HEK293 (cell line): ENCODE measurements at regions not wholly inside any gene's neighbourhood (a gene's known extent, or its start where the extent isn't known, plus 50 kb on each side); places are given as distances from the start of the nearest gene placed in this dataset.

Experiments used
- REPIN1 ChIP-seq: fragments of 450-650 bp; formaldehyde crosslinking; IDR thresholded peaks from 2 replicates; pipeline ENCODE4 v1.5.1; 2017; ENCODE audit warnings: missing biosample characterization, missing genetic modification characterization, low read depth
- ZNF121 ChIP-seq: fragments of 450-650 bp; formaldehyde crosslinking; IDR thresholded peaks from 2 replicates; pipeline ENCODE4 v1.5.1; 2016; ENCODE audit warnings: missing biosample characterization, missing genetic modification characterization
- ZNF174 ChIP-seq: fragments of 450-650 bp; formaldehyde crosslinking; IDR thresholded peaks from 2 replicates; pipeline ENCODE4 v1.5.0; 2017; ENCODE audit warnings: missing biosample characterization, mild to moderate bottlenecking, missing genetic modification characterization
- ZNF24 ChIP-seq: fragments of 450-650 bp; formaldehyde crosslinking; IDR thresholded peaks from 2 replicates; pipeline ENCODE4 v1.5.1; 2016; ENCODE audit warnings: missing biosample characterization, missing genetic modification characterization
- ZNF701 ChIP-seq: fragments of 450-650 bp; formaldehyde crosslinking; IDR thresholded peaks from 2 replicates; pipeline ENCODE4 v1.5.1; 2016; ENCODE audit warnings: missing biosample characterization, missing genetic modification characterization
- TF ChIP-seq, protein P1 (sequence below): fragments of 450-650 bp; formaldehyde crosslinking; IDR thresholded peaks from 2 replicates; pipeline ENCODE4 v1.5.1; 2016; ENCODE audit warnings: missing biosample characterization, missing genetic modification characterization

- TF ChIP-seq, protein P1, sequence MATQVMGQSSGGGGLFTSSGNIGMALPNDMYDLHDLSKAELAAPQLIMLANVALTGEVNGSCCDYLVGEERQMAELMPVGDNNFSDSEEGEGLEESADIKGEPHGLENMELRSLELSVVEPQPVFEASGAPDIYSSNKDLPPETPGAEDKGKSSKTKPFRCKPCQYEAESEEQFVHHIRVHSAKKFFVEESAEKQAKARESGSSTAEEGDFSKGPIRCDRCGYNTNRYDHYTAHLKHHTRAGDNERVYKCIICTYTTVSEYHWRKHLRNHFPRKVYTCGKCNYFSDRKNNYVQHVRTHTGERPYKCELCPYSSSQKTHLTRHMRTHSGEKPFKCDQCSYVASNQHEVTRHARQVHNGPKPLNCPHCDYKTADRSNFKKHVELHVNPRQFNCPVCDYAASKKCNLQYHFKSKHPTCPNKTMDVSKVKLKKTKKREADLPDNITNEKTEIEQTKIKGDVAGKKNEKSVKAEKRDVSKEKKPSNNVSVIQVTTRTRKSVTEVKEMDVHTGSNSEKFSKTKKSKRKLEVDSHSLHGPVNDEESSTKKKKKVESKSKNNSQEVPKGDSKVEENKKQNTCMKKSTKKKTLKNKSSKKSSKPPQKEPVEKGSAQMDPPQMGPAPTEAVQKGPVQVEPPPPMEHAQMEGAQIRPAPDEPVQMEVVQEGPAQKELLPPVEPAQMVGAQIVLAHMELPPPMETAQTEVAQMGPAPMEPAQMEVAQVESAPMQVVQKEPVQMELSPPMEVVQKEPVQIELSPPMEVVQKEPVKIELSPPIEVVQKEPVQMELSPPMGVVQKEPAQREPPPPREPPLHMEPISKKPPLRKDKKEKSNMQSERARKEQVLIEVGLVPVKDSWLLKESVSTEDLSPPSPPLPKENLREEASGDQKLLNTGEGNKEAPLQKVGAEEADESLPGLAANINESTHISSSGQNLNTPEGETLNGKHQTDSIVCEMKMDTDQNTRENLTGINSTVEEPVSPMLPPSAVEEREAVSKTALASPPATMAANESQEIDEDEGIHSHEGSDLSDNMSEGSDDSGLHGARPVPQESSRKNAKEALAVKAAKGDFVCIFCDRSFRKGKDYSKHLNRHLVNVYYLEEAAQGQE (tag by site-specific recombination), result no peak
- no peak for TF ChIP-seq REPIN1
- TF ChIP-seq ZNF701 (tag by site-specific recombination), result no peak
- TF ChIP-seq ZNF174 (tag by site-specific recombination), result no peak
- TF ChIP-seq ZNF121 (tag by site-specific recombination), result no peak
- TF ChIP-seq ZNF24 (tag by site-specific recombination), result no peak
These were observed 60.0 kb upstream of the OTOS start for GRCh38 chr2:240200230-240201051.
